ENCODE measurements at regions not wholly inside any gene's neighbourhood (a gene's known extent, or its start where the extent isn't known, plus 50 kb on each side); places are given as distances from the start of the nearest gene placed in this dataset.

- Histone ChIP-seq H3K4me1 (ENCODE audit: insufficient read depth, insufficient read length) (no peaks in the 10 kb centered on the region), H3K4me3 (ENCODE audit: insufficient read length, low read depth) (no peak overlapping the region), H3K27me3 (ENCODE audit: insufficient read depth, insufficient read length) (no peaks in the 10 kb centered on the region), H3K9ac (ENCODE audit: insufficient read length, low read depth) (no peak overlapping the region), H3K9me3 (ENCODE audit: insufficient read depth, low read length) (no peaks in the 10 kb centered on the region), H3K36me3 (ENCODE audit: insufficient read depth, insufficient read length, low read length) (no peaks in the 10 kb centered on the region)
- no peak for TF ChIP-seq ZNF274 (IDR thresholded peaks at IDR 0.05; ENCODE audit: low read depth, low read length)
- TF ChIP-seq YY1 (IDR thresholded peaks at IDR 0.05; ENCODE audit: insufficient read depth, insufficient read length), result no peak
- TF ChIP-seq SUZ12 (IDR thresholded peaks at IDR 0.05; ENCODE audit: extremely low read depth, insufficient read depth, insufficient read length), result no peak
- DNase-seq (ENCODE audit: low read depth, low spot score), result peak; percentile 36
These were observed 177.6 kb downstream of the HHIPL2 start for GRCh38 chr1:222370081-222370912.

GRCh38 chr1:222369148-222369547 is 178.8 kb downstream of the HHIPL2 start:
- TF ChIP-seq SUZ12 (IDR thresholded peaks at IDR 0.05; ENCODE audit: extremely low read depth, insufficient read depth, insufficient read length) (no peak), ZNF274 (IDR thresholded peaks at IDR 0.05; ENCODE audit: low read depth, low read length) (no peak), YY1 (IDR thresholded peaks at IDR 0.05; ENCODE audit: insufficient read depth, insufficient read length) (no peak)
- Histone ChIP-seq H3K9ac (ENCODE audit: insufficient read length, low read depth) (no peak overlapping the region), H3K27me3 (ENCODE audit: insufficient read depth, insufficient read length) (no peaks in the 10 kb centered on the region), H3K9me3 (ENCODE audit: insufficient read depth, low read length) (no peaks in the 10 kb centered on the region), H3K4me3 (ENCODE audit: insufficient read length, low read depth) (no peak overlapping the region), H3K4me1 (ENCODE audit: insufficient read depth, insufficient read length) (no peaks in the 10 kb centered on the region), H3K36me3 (ENCODE audit: insufficient read depth, insufficient read length, low read length) (no peaks in the 10 kb centered on the region)
- no peak for DNase-seq (ENCODE audit: low read depth, low spot score)

- Histone ChIP-seq H3K9me3 (ENCODE audit: insufficient read depth, low read length) (no peaks in the 10 kb centered on the region; the same call in 1 of the 2 replicates), H3K9ac (ENCODE audit: insufficient read length, low read depth) (no peak overlapping the region), H3K4me1 (ENCODE audit: insufficient read depth, insufficient read length) (no peaks in the 10 kb centered on the region), H3K36me3 (ENCODE audit: insufficient read depth, insufficient read length, low read length) (no peaks in the 10 kb centered on the region), H3K27me3 (ENCODE audit: insufficient read depth, insufficient read length) (no peaks in the 10 kb centered on the region), H3K4me3 (ENCODE audit: insufficient read length, low read depth) (no peak overlapping the region)
- TF ChIP-seq YY1 (IDR thresholded peaks at IDR 0.05; ENCODE audit: insufficient read depth, insufficient read length) (no peak), ZNF274 (IDR thresholded peaks at IDR 0.05; ENCODE audit: low read depth, low read length) (no peak), SUZ12 (IDR thresholded peaks at IDR 0.05; ENCODE audit: extremely low read depth, insufficient read depth, insufficient read length) (no peak)
- no peak for DNase-seq (ENCODE audit: low read depth, low spot score)
These were observed 189.8 kb downstream of the HHIPL2 start for GRCh38 chr1:222358100-222358499.

GRCh38 chr1:222357252-222357651 is 190.7 kb downstream of the HHIPL2 start:
- no peak overlapping the region for H3K4me3 ChIP-seq (ENCODE audit: insufficient read length, low read depth)
- no peak for DNase-seq (ENCODE audit: low read depth, low spot score)
- H3K27me3 ChIP-seq (ENCODE audit: insufficient read depth, insufficient read length), result no peaks in the 10 kb centered on the region
- H3K9me3 ChIP-seq (ENCODE audit: insufficient read depth, low read length), result no peaks in the 10 kb centered on the region; the same call in 1 of the 2 replicates
- H3K9ac ChIP-seq (ENCODE audit: insufficient read length, low read depth), result no peak overlapping the region
- no peaks in the 10 kb centered on the region for H3K4me1 ChIP-seq (ENCODE audit: insufficient read depth, insufficient read length)
- no peaks in the 10 kb centered on the region for H3K36me3 ChIP-seq (ENCODE audit: insufficient read depth, insufficient read length, low read length)
- TF ChIP-seq YY1 (IDR thresholded peaks at IDR 0.05; ENCODE audit: insufficient read depth, insufficient read length) (no peak), SUZ12 (IDR thresholded peaks at IDR 0.05; ENCODE audit: extremely low read depth, insufficient read depth, insufficient read length) (no peak), ZNF274 (IDR thresholded peaks at IDR 0.05; ENCODE audit: low read depth, low read length) (no peak)

- no peak for DNase-seq (ENCODE audit: low read depth, low spot score)
These were observed 200.3 kb downstream of the HHIPL2 start for GRCh38 chr1:222347627-222348026.

GRCh38 chr1:222346955-222347354 is 200.9 kb downstream of the HHIPL2 start:
- Histone ChIP-seq H3K27me3 (ENCODE audit: insufficient read depth, insufficient read length) (no peaks in the 10 kb centered on the region), H3K9me3 (ENCODE audit: insufficient read depth, low read length) (no peaks in the 10 kb centered on the region), H3K4me1 (ENCODE audit: insufficient read depth, insufficient read length) (no peaks in the 10 kb centered on the region), H3K4me3 (ENCODE audit: insufficient read length, low read depth) (no peak overlapping the region), H3K9ac (ENCODE audit: insufficient read length, low read depth) (no peak overlapping the region), H3K36me3 (ENCODE audit: insufficient read depth, insufficient read length, low read length) (no peaks in the 10 kb centered on the region)
- no peak for TF ChIP-seq ZNF274 (IDR thresholded peaks at IDR 0.05; ENCODE audit: low read depth, low read length)
- no peak for TF ChIP-seq SUZ12 (IDR thresholded peaks at IDR 0.05; ENCODE audit: extremely low read depth, insufficient read depth, insufficient read length)
- TF ChIP-seq YY1 (IDR thresholded peaks at IDR 0.05; ENCODE audit: insufficient read depth, insufficient read length), result no peak
- no peak for DNase-seq (ENCODE audit: low read depth, low spot score)

More at GRCh38 chr1:222347627-222348026, 200.3 kb downstream of the HHIPL2 start:
- Histone ChIP-seq H3K9ac (ENCODE audit: insufficient read length, low read depth) (no peak overlapping the region), H3K9me3 (ENCODE audit: insufficient read depth, low read length) (no peaks in the 10 kb centered on the region), H3K4me3 (ENCODE audit: insufficient read length, low read depth) (no peak overlapping the region), H3K27me3 (ENCODE audit: insufficient read depth, insufficient read length) (no peaks in the 10 kb centered on the region), H3K36me3 (ENCODE audit: insufficient read depth, insufficient read length, low read length) (no peaks in the 10 kb centered on the region), H3K4me1 (ENCODE audit: insufficient read depth, insufficient read length) (no peaks in the 10 kb centered on the region)
- TF ChIP-seq ZNF274 (IDR thresholded peaks at IDR 0.05; ENCODE audit: low read depth, low read length) (no peak), YY1 (IDR thresholded peaks at IDR 0.05; ENCODE audit: insufficient read depth, insufficient read length) (no peak), SUZ12 (IDR thresholded peaks at IDR 0.05; ENCODE audit: extremely low read depth, insufficient read depth, insufficient read length) (no peak)

- TF ChIP-seq SUZ12 (IDR thresholded peaks at IDR 0.05; ENCODE audit: extremely low read depth, insufficient read depth, insufficient read length), result no peak
- no peak for TF ChIP-seq YY1 (IDR thresholded peaks at IDR 0.05; ENCODE audit: insufficient read depth, insufficient read length)
- Histone ChIP-seq H3K36me3 (ENCODE audit: insufficient read depth, insufficient read length, low read length) (no peaks in the 10 kb centered on the region), H3K4me1 (ENCODE audit: insufficient read depth, insufficient read length) (no peaks in the 10 kb centered on the region), H3K9me3 (ENCODE audit: insufficient read depth, low read length) (no peaks in the 10 kb centered on the region), H3K9ac (ENCODE audit: insufficient read length, low read depth) (no peak overlapping the region), H3K4me3 (ENCODE audit: insufficient read length, low read depth) (no peak overlapping the region), H3K27me3 (ENCODE audit: insufficient read depth, insufficient read length) (no peaks in the 10 kb centered on the region)
- DNase-seq (ENCODE audit: low read depth, low spot score), result no peak
These were observed 208.4 kb downstream of the HHIPL2 start for GRCh38 chr1:222339376-222339947.

All from NT2/D1 (cell line).